OCI-LY3 (cell line): ENCODE measurements at regions not wholly inside any gene's neighbourhood (a gene's known extent, or its start where the extent isn't known, plus 50 kb on each side); places are given as distances from the start of the nearest gene placed in this dataset.

Experiments used
- EZH2phosphoT487 ChIP-seq: fragments of 200-600 bp; shearing (Covaris generic); IDR thresholded peaks from 2 replicates; pipeline ENCODE4 v1.6.1; 2018; ENCODE audit warnings: antibody characterized with exemption, mixed run types, low read depth
- TF ChIP-seq, protein P1 (sequence below): fragments of 200-600, 300-600 bp; sonication (generic); IDR thresholded peaks from 2 replicates; pipeline ENCODE4 v1.5.1; 2014; ENCODE audit warnings: antibody characterized with exemption, low read length, low read depth

DNA sequence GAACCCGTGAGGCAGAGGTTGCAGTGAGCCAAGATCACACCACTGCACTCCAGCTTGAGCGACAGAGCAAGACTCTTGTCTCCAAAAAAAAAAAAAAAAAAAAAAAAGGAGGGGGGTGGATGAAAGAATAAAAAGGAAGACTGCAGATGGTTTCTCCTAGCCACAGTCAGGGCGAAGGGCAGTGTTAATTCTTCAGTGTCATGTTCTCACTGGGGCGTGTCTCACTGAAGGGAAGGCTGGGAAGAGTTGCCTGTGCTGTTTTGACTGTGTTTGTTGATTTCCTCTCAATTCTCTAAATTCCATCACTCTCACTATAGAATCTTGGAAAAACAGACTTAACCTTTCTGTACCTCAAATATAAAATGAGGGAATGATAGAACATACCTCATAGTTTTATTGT, 71.6 kb upstream of the DHX15 start:
- TF ChIP-seq, protein P1, sequence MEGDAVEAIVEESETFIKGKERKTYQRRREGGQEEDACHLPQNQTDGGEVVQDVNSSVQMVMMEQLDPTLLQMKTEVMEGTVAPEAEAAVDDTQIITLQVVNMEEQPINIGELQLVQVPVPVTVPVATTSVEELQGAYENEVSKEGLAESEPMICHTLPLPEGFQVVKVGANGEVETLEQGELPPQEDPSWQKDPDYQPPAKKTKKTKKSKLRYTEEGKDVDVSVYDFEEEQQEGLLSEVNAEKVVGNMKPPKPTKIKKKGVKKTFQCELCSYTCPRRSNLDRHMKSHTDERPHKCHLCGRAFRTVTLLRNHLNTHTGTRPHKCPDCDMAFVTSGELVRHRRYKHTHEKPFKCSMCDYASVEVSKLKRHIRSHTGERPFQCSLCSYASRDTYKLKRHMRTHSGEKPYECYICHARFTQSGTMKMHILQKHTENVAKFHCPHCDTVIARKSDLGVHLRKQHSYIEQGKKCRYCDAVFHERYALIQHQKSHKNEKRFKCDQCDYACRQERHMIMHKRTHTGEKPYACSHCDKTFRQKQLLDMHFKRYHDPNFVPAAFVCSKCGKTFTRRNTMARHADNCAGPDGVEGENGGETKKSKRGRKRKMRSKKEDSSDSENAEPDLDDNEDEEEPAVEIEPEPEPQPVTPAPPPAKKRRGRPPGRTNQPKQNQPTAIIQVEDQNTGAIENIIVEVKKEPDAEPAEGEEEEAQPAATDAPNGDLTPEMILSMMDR, result no peak
- no peak for TF ChIP-seq EZH2phosphoT487
